Colonic mucosa (tissue), 4 donors: ENCODE measurements at regions not wholly inside any gene's neighbourhood (a gene's known extent, or its start where the extent isn't known, plus 50 kb on each side); places are given as distances from the start of the nearest gene placed in this dataset.

ENCODE experiments used
- DNase-seq: peaks from one replicate; pipeline ENCODE4 v3.0.0-alpha.2; 2020
- H3K27ac ChIP-seq: fragments of 200-600 bp; one replicate; pipeline ENCODE4 v1.8.0; 2021
- H3K27me3 ChIP-seq: fragments of 200-600 bp; one replicate; pipeline ENCODE4 v1.8.0; 2021
- H3K36me3 ChIP-seq: fragments of 200-600 bp; one replicate; pipeline ENCODE4 v1.8.0; 2021
- H3K4me1 ChIP-seq: fragments of 200-600 bp; one replicate; pipeline ENCODE4 v1.8.0; 2021; ENCODE audit warnings: mild to moderate bottlenecking
- H3K4me3 ChIP-seq: fragments of 200-600 bp; one replicate; pipeline ENCODE4 v1.8.0; 2021
- H3K9ac ChIP-seq, 2 donors: one replicate each; pipeline ENCODE4 v1.7.0; 2013; ENCODE audit warnings: control low read depth in 2 of 2, low read depth in 2 of 2, low read length in 2 of 2
- H3K9me3 ChIP-seq: fragments of 200-600 bp; one replicate; pipeline ENCODE4 v1.8.0; 2021
- intact Hi-C: fragments of 100-400 bp; cut with DNase I; formaldehyde crosslinking; loops from one replicate; pipeline ENCODE4 v1.14.1; 2022
- TF ChIP-seq, protein P1 (sequence below): fragments of 200-600 bp; IDR thresholded peaks from one replicate; pipeline ENCODE4 v1.8.0; 2022; ENCODE audit warnings: antibody characterized with exemption, mild to moderate bottlenecking
- donor health status: healthy.
- donor health status: DM: no; HTN: no; CAD: no.
- donor health status: DM: no; HTN: no; CAD: no.

DNA sequence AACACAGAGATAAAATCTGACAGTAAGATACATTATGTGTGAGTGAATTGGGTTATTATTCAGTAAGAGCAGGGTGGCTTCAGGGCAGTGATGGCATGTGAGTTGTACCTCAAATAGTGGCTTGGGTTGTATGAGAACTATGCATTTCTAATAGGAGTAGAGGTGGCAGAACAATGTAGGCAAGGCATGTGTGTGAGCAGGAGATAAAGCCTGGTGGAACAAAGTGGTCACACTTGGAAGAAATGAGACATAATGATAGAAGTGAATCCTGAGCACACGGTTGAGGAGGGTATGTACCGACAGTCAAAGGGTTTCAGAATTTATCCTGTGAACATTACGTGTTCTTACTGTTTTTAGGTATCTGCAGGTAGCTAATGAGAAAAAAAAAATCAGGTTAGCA lies 159.3 kb downstream of the CASP12 start:
- no peaks in the 10 kb centered on the region for H3K4me1 ChIP-seq
- TF ChIP-seq, protein P1, sequence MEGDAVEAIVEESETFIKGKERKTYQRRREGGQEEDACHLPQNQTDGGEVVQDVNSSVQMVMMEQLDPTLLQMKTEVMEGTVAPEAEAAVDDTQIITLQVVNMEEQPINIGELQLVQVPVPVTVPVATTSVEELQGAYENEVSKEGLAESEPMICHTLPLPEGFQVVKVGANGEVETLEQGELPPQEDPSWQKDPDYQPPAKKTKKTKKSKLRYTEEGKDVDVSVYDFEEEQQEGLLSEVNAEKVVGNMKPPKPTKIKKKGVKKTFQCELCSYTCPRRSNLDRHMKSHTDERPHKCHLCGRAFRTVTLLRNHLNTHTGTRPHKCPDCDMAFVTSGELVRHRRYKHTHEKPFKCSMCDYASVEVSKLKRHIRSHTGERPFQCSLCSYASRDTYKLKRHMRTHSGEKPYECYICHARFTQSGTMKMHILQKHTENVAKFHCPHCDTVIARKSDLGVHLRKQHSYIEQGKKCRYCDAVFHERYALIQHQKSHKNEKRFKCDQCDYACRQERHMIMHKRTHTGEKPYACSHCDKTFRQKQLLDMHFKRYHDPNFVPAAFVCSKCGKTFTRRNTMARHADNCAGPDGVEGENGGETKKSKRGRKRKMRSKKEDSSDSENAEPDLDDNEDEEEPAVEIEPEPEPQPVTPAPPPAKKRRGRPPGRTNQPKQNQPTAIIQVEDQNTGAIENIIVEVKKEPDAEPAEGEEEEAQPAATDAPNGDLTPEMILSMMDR: no peak
- H3K4me3 ChIP-seq: no peak overlapping the region
- H3K27me3 ChIP-seq: no peaks in the 10 kb centered on the region
- no peak overlapping the region for H3K9ac ChIP-seq
- no peak overlapping the region for H3K27ac ChIP-seq
- no peaks in the 10 kb centered on the region for H3K9me3 ChIP-seq
- no peaks in the 10 kb centered on the region for H3K36me3 ChIP-seq
- DNase-seq: no peak
- intact Hi-C loops: no loop called here

DNA sequence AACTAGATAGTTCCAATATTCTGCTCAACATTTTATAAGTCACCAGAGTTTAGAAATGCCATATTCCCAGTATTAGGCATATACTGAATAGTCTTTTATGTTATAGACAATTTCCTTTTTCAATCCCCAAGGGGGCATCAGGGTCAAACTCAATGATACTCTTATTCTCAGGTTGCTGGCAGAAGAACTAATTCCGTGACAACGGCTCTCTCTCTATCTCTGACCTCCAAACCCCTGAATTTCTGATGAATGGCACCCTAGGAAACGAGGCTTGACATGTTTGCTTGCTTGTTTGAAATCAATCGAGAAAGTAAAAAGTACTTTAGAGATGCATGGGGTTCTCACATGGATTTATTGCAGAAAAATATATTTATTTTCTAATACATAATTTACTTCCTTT lies 160.1 kb downstream of the CASP12 start:
- TF ChIP-seq, protein P1: no peak
- no peaks in the 10 kb centered on the region for H3K36me3 ChIP-seq
- no peaks in the 10 kb centered on the region for H3K9me3 ChIP-seq
- H3K27me3 ChIP-seq: no peaks in the 10 kb centered on the region
- intact Hi-C loops: no loop called here
- no peak overlapping the region for H3K9ac ChIP-seq
- H3K4me1 ChIP-seq: no peaks in the 10 kb centered on the region
- H3K27ac ChIP-seq: no peak overlapping the region
- DNase-seq: no peak
- no peak overlapping the region for H3K4me3 ChIP-seq

DNA sequence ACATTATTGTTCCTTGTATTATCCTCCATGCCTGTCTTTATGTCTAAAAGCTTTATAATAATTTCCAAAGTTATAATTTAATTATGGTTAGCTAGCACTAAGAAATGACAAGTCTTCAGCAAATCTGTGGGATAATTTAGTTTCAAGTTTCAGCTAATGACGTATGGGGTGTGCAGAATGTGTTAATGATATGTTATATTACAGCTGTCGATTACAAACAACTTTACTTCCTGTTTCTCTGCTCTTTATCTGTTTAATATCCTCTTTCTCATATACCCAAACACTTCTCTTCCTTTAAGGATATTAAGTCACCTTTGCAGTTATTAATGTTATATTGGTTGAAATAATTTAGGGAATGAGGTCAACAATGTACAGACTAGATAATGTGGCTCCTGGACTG lies 161.8 kb downstream of the CASP12 start:
- Histone ChIP-seq H3K9ac (no peak overlapping the region), H3K4me1 (no peaks in the 10 kb centered on the region), H3K27me3 (no peaks in the 10 kb centered on the region), H3K27ac (no peak overlapping the region), H3K4me3 (no peak overlapping the region), H3K36me3 (no peaks in the 10 kb centered on the region), H3K9me3 (no peaks in the 10 kb centered on the region)
- intact Hi-C loops: no loop called here
- TF ChIP-seq, protein P1: no peak
- DNase-seq: no peak

DNA sequence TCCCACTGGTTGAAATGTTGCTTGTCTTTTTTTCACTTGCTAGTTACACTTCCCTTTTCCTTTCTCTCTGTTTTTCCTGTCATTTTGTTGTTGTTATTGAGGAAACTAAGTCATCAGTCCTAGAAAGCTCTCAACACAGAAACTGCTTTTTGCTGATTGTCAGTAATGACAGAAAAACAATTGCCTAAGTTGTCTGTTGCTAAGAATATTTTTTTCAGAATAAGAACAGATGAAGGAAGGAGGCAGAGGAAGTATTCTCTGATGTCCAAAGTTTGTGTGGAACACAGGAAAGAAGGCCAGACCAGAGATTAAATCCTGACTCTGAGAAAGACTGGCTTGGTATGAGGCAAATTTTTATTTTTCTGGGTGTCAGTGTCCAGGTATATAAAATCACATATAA lies 163.3 kb downstream of the CASP12 start:
- H3K27me3 ChIP-seq: no peaks in the 10 kb centered on the region
- intact Hi-C loops: no loop called here
- no peaks in the 10 kb centered on the region for H3K4me1 ChIP-seq
- H3K9me3 ChIP-seq: no peaks in the 10 kb centered on the region
- no peak overlapping the region for H3K27ac ChIP-seq
- no peak for DNase-seq
- TF ChIP-seq, protein P1: no peak
- H3K4me3 ChIP-seq: no peak overlapping the region
- H3K36me3 ChIP-seq: no peaks in the 10 kb centered on the region
- no peak overlapping the region for H3K9ac ChIP-seq

DNA sequence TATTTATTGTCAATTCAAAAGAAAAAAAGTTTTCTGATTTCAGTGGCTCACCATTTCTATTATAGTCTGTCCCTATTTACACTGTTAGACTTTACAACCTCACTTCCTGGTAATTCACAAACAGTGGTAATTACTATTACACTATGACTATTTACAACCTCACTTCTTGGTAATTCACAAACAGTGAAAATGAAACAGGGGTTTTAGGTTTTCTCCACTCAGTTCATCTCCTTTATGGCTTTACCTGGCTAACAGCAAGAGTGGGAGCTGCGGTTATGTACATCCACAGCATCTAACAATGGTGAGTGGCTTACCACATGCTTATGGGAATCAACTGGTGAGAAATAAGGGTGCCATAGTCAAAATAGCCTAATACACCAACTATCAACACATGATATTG lies 166.4 kb downstream of the CASP12 start:
- no peak for DNase-seq
- TF ChIP-seq, protein P1: no peak

DNA sequence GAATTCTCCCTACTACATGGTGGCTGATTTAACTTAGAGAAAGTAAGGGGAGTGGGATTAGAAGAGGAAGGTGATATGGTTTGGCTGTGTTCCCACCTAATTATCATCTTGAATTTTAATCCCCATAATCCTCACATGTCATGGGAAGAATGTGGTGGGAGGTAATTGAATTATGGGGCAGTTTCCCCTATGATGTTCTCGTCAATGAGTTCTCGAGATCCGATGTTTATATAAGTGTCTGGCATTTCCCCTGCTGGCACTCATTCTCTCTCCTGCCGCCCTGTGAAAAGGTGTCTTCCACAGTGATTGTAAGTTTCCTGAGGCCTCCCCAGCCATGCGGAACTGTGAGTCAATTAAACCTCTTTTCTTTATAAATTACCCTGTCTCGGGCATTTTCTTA lies 169.3 kb downstream of the CASP12 start:
- Histone ChIP-seq H3K27ac (no peak overlapping the region), H3K9ac (no peak overlapping the region), H3K9me3 (no peaks in the 10 kb centered on the region), H3K4me3 (no peak overlapping the region), H3K27me3 (no peaks in the 10 kb centered on the region), H3K4me1 (no peaks in the 10 kb centered on the region), H3K36me3 (no peaks in the 10 kb centered on the region)
- no peak for DNase-seq
- intact Hi-C loops: no loop called here
- TF ChIP-seq, protein P1: no peak

More for the DNA sequence above, 166.4 kb downstream of the CASP12 start:
- Histone ChIP-seq H3K4me1 (no peaks in the 10 kb centered on the region), H3K36me3 (no peaks in the 10 kb centered on the region), H3K4me3 (no peak overlapping the region), H3K9me3 (no peaks in the 10 kb centered on the region), H3K9ac (no peak overlapping the region), H3K27ac (no peak overlapping the region), H3K27me3 (no peaks in the 10 kb centered on the region)
- intact Hi-C loops: no loop called here
